ENCODE measurements at regions not wholly inside any gene's neighbourhood (a gene's known extent, or its start where the extent isn't known, plus 50 kb on each side); places are given as distances from the start of the nearest gene placed in this dataset.

DNA sequence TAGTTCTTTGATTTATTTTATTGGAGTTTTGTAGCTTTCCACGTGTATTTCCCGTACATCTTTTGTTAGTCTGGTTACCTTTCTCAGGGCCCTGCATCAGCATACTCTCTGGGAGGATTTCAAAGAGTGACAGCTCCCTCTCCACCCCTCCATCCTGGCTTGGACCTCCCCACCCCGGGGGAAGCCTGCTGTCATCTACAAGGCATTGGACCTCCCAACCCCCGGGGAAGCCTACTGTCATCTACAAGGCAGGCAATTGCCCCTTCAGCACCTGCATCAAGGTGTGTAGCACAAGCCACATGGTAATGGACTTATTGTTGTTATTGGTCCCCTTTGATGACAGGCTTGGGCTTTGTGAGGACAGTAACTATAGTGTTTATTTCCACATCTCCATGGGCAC, 390.1 kb downstream of the TCERG1L start:
- TF ChIP-seq, protein P1, sequence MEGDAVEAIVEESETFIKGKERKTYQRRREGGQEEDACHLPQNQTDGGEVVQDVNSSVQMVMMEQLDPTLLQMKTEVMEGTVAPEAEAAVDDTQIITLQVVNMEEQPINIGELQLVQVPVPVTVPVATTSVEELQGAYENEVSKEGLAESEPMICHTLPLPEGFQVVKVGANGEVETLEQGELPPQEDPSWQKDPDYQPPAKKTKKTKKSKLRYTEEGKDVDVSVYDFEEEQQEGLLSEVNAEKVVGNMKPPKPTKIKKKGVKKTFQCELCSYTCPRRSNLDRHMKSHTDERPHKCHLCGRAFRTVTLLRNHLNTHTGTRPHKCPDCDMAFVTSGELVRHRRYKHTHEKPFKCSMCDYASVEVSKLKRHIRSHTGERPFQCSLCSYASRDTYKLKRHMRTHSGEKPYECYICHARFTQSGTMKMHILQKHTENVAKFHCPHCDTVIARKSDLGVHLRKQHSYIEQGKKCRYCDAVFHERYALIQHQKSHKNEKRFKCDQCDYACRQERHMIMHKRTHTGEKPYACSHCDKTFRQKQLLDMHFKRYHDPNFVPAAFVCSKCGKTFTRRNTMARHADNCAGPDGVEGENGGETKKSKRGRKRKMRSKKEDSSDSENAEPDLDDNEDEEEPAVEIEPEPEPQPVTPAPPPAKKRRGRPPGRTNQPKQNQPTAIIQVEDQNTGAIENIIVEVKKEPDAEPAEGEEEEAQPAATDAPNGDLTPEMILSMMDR (IDR thresholded peaks at IDR 0.05; ENCODE audit: low read depth, low read length), result no peak
- no peak for TF ChIP-seq EZH2phosphoT487 (IDR thresholded peaks at IDR 0.05; ENCODE audit: low read depth)

Data from OCI-LY3 (cell line).